Tibial nerve (tissue), 4 donors: ENCODE measurements at regions not wholly inside any gene's neighbourhood (a gene's known extent, or its start where the extent isn't known, plus 50 kb on each side); places are given as distances from the start of the nearest gene placed in this dataset.

Experiments used
- DNase-seq, 2 donors: peaks; one replicate each; pipeline ENCODE4 v3.0.0-alpha.2; 2019; ENCODE audit warnings: low spot score in 2 of 2
- H3K27ac ChIP-seq, 4 donors: fragments of 200-600 bp; sonication (generic) in 3 of 4; one replicate each; pipeline ENCODE4 v1.5.1; 2017 to 2019; ENCODE audit warnings: mild to moderate bottlenecking in 1 of 4
- H3K27me3 ChIP-seq, 2 donors: fragments of 200-600 bp; sonication (generic) in 1 of 2; one replicate each; pipeline versions ENCODE4 v1.5.1 to v1.6.0; 2017 to 2019
- H3K36me3 ChIP-seq, 3 donors: fragments of 200-600 bp; sonication (generic); one replicate each; pipeline ENCODE4 v1.5.1; 2018 to 2019
- H3K4me1 ChIP-seq, 4 donors: fragments of 200-600 bp; sonication (generic) in 3 of 4; one replicate each; pipeline ENCODE4 v1.5.1; 2017 to 2019
- H3K4me3 ChIP-seq, 4 donors: fragments of 200-600 bp; sonication (generic) in 3 of 4; one replicate each; pipeline ENCODE4 v1.5.1; 2017 to 2019; ENCODE audit warnings: mild to moderate bottlenecking in 1 of 4, moderate library complexity in 1 of 4
- H3K9me3 ChIP-seq, 4 donors: fragments of 200-600 bp; sonication (generic) in 3 of 4; one replicate each; pipeline ENCODE4 v1.5.1; 2017 to 2019
- CTCF ChIP-seq, 5 experiments: fragments of 200-600 bp in 3 of 5; fragments of 450-650 bp in 2 of 5; sonication (generic) in 3 of 5; IDR thresholded peaks; one replicate each; pipeline ENCODE4 v1.5.1; 2016 to 2019; ENCODE audit warnings: antibody characterized with exemption in 5 of 5, mild to moderate bottlenecking in 3 of 5, moderate library complexity in 2 of 5
- EP300 ChIP-seq, 2 donors: sonication (generic); formaldehyde crosslinking; IDR thresholded peaks; one replicate each; pipeline ENCODE4 v1.6.1; 2017; ENCODE audit warnings: antibody characterized with exemption in 2 of 2, mild to moderate bottlenecking in 1 of 2
- POLR2A ChIP-seq, 2 donors: fragments of 450-650 bp; IDR thresholded peaks; one replicate each; pipeline ENCODE4 v1.6.1; 2017; ENCODE audit warnings: antibody characterized with exemption in 2 of 2, mild to moderate bottlenecking in 2 of 2, moderate library complexity in 2 of 2
- WGBS, 2 donors: methylation state at CpG; one replicate each; pipeline ENCODE4 v1.1.5; 2018; 5-methylcytosine and 5-hydroxymethylcytosine counted together

DNA sequence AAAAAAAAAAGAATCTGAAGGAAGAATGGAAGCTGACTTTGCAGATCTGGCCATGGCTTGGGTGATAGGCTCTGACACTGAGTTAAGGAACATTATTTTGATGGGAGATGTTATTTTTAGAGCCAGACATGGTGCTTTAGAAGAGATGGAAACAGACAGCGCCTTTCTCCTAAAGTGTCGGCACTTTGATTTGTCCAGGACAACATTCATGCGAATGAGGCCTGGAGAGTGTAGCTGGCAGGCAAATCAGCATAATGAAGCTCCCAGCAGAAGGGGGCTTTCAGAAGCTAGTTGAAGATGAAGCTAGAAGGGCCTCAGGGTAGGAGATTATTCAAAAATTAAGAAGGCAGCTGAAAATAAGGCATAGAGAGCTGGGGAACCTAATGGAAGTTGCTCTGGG lies 397.7 kb downstream of the RWDD3 start:
- TF ChIP-seq POLR2A (IDR thresholded peaks at IDR 0.05) (no peak), EP300 (IDR thresholded peaks at IDR 0.05) (no peak), CTCF (IDR thresholded peaks at IDR 0.05) (no peak)
- Histone ChIP-seq H3K27me3 (no peaks in the 10 kb centered on the region), H3K4me3 (no peak overlapping the region), H3K36me3 (no peaks in the 10 kb centered on the region), H3K27ac (no peak overlapping the region), H3K9me3 (no peaks in the 10 kb centered on the region), H3K4me1 (no peaks in the 10 kb centered on the region)
- WGBS, 2 donors, result 87 to 89% methylated on average over 3 of the region's 3 CpGs
- no peak for DNase-seq

GRCh38 chr1:95635811-95636210 lies 401.8 kb downstream of the RWDD3 start:
- Histone ChIP-seq H3K9me3 (no peaks in the 10 kb centered on the region), H3K4me1 (no peaks in the 10 kb centered on the region), H3K27me3 (no peaks in the 10 kb centered on the region), H3K27ac (no peak overlapping the region), H3K36me3 (no peaks in the 10 kb centered on the region), H3K4me3 (no peak overlapping the region)
- WGBS, 2 donors, result 87% methylated on average over 3 of the region's 3 CpGs
- TF ChIP-seq EP300 (IDR thresholded peaks at IDR 0.05) (no peak), CTCF (IDR thresholded peaks at IDR 0.05) (no peak), POLR2A (IDR thresholded peaks at IDR 0.05) (no peak)
- DNase-seq, result no peak

GRCh38 chr1:95636897-95637296 lies 402.9 kb downstream of the RWDD3 start:
- Histone ChIP-seq H3K4me3 (no peak overlapping the region), H3K27me3 (no peaks in the 10 kb centered on the region), H3K9me3 (no peaks in the 10 kb centered on the region), H3K4me1 (no peaks in the 10 kb centered on the region), H3K27ac (no peak overlapping the region), H3K36me3 (no peaks in the 10 kb centered on the region)
- WGBS, 2 donors, result 74 to 88% methylated on average over 1 of the region's 1 CpG
- DNase-seq, result no peak
- no peak for TF ChIP-seq POLR2A (IDR thresholded peaks at IDR 0.05)
- no peak for TF ChIP-seq CTCF (IDR thresholded peaks at IDR 0.05)
- TF ChIP-seq EP300 (IDR thresholded peaks at IDR 0.05), result no peak

GRCh38 chr1:95640746-95641145 lies 406.7 kb downstream of the RWDD3 start:
- no peak for TF ChIP-seq EP300 (IDR thresholded peaks at IDR 0.05)
- no peak for TF ChIP-seq POLR2A (IDR thresholded peaks at IDR 0.05)
- no peak for TF ChIP-seq CTCF (IDR thresholded peaks at IDR 0.05)
- H3K9me3 ChIP-seq, result no peaks in the 10 kb centered on the region
- 32 to 38% methylated on average over 2 of the region's 2 CpGs for WGBS, 2 donors
- no peaks in the 10 kb centered on the region for H3K36me3 ChIP-seq
- H3K4me3 ChIP-seq, result no peak overlapping the region
- H3K27ac ChIP-seq, result no peak overlapping the region
- H3K27me3 ChIP-seq, result no peaks in the 10 kb centered on the region
- peak in 1 of 2 donors; percentile 34 for DNase-seq
- H3K4me1 ChIP-seq, result no peaks in the 10 kb centered on the region

DNA sequence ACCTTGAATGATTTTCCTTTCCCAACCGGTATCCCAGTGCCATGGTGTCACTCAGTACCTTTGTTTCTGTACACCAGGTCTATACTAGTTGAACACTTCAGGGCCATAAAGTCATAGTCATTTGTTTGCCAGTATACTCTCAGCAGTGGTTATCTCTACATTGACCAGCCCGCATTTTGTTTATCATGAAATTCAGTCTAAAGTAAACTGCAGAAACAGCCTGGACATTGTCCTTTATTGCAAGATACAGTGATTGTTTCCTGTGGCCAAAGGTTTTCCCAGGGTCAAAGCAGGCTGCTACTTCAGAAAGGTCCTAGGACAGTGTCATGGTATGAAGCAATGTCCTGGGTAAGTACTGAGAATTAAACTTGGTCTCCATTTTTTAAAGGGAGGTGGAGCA lies 407.4 kb downstream of the RWDD3 start:
- no peaks in the 10 kb centered on the region for H3K27me3 ChIP-seq
- WGBS, 2 donors, result 64 to 74% methylated on average over 2 of the region's 2 CpGs
- H3K4me3 ChIP-seq, result no peak overlapping the region

More for the DNA sequence above, 407.4 kb downstream of the RWDD3 start:
- Histone ChIP-seq H3K27ac (no peak overlapping the region), H3K4me1 (no peaks in the 10 kb centered on the region), H3K36me3 (no peaks in the 10 kb centered on the region), H3K9me3 (no peaks in the 10 kb centered on the region)
- no peak for DNase-seq
- TF ChIP-seq POLR2A (IDR thresholded peaks at IDR 0.05) (no peak), EP300 (IDR thresholded peaks at IDR 0.05) (no peak), CTCF (IDR thresholded peaks at IDR 0.05) (no peak)
